SK-N-SH (cell line): ENCODE measurements at regions not wholly inside any gene's neighbourhood (a gene's known extent, or its start where the extent isn't known, plus 50 kb on each side); places are given as distances from the start of the nearest gene placed in this dataset.

Source experiments
- CTCF ChIA-PET: fragments of 300-600, 350-600 bp; formaldehyde crosslinking; extraction: SDS; loops from one replicate; lab custom pipeline; 2021; lab: Yijun Ruan, JAX
- POLR2A ChIA-PET: fragments of 350-600 bp; sonication (Branson Sonifier 250); formaldehyde crosslinking; extraction: SDS; loops from one replicate; lab custom pipeline; 2020; ENCODE audit warnings: antibody characterized with exemption, inconsistent platforms; lab: Yijun Ruan, JAX
- DNase-seq: peaks from one replicate; pipeline ENCODE4 v3.0.0; 2012
- H2AFZ ChIP-seq: fragments of 200-600 bp; sonication (generic); 2 replicates; pipeline ENCODE4 v1.8.1; 2016; ENCODE audit warnings: antibody characterized with exemption, mild to moderate bottlenecking, low read depth
- H3F3A ChIP-seq: fragments of 200-600 bp; sonication (generic); replicated peaks from 2 replicates; pipeline ENCODE3; 2016; ENCODE audit warnings: antibody characterized with exemption, mild to moderate bottlenecking; ENCODE audit not compliant: insufficient read depth
- H3K27ac ChIP-seq, 2 experiments: fragments of 200-500 bp in 1 of 2; fragments of 200-600 bp in 1 of 2; sonication (Bioruptor generic) in 1 of 2; sonication (generic), shearing (Covaris generic) in 1 of 2; 2 replicates each; pipeline versions ENCODE4 v1.5.1 to v1.6.1; 2014 to 2016; ENCODE audit warnings: low read depth in 2 of 2, inconsistent platforms in 1 of 2, low read length in 1 of 2, mild to moderate bottlenecking in 1 of 2, mixed read lengths in 1 of 2
- H3K27me3 ChIP-seq: fragments of 200-600 bp; sonication (generic), shearing (Covaris generic); 2 replicates; pipeline ENCODE4 v1.6.1; 2016; ENCODE audit warnings: mixed run types; ENCODE audit not compliant: insufficient read depth
- H3K36me3 ChIP-seq, 2 experiments: fragments of 200-500 bp in 1 of 2; fragments of 200-600 bp in 1 of 2; sonication (Bioruptor generic) in 1 of 2; sonication (generic) in 1 of 2; replicated peaks in 1 of 2; 2 replicates each; pipeline versions ENCODE3 to v1.5.1; 2014 to 2016; ENCODE audit warnings: low read length in 1 of 2, mild to moderate bottlenecking in 1 of 2; ENCODE audit not compliant: insufficient read depth in 2 of 2, control insufficient read depth in 1 of 2
- H3K4me1 ChIP-seq, 2 experiments: fragments of 200-500 bp in 1 of 2; fragments of 200-600 bp in 1 of 2; sonication (Bioruptor generic) in 1 of 2; sonication (generic), shearing (Covaris generic) in 1 of 2; 2 replicates each; pipeline versions ENCODE4 v1.5.1 to v1.6.1; 2014 to 2016; ENCODE audit warnings: low read depth in 1 of 2, low read length in 1 of 2, mixed run types in 1 of 2; ENCODE audit not compliant: insufficient read depth in 2 of 2, control insufficient read depth in 1 of 2
- H3K4me2 ChIP-seq: fragments of 200-600 bp; sonication (generic), shearing (Covaris generic); 2 replicates; pipeline ENCODE4 v1.6.1; 2017; ENCODE audit warnings: mixed run types
- H3K4me3 ChIP-seq, 2 experiments: fragments of 200-500 bp in 1 of 2; fragments of 200-600 bp in 1 of 2; sonication (Bioruptor generic) in 1 of 2; sonication (generic), shearing (Covaris generic) in 1 of 2; 2 replicates each; pipeline versions ENCODE4 v1.5.1 to v1.8.1; 2014 to 2016; ENCODE audit warnings: low read depth in 2 of 2, inconsistent platforms in 1 of 2, low read length in 1 of 2, mild to moderate bottlenecking in 1 of 2, mixed read lengths in 1 of 2, moderate library complexity in 1 of 2
- H3K79me2 ChIP-seq: fragments of 200-600 bp; sonication (generic); 2 replicates; pipeline ENCODE4 v1.8.1; 2017; ENCODE audit warnings: mild to moderate bottlenecking; ENCODE audit not compliant: insufficient read depth
- H3K9ac ChIP-seq: fragments of 200-600 bp; sonication (generic); 2 replicates; pipeline ENCODE4 v1.6.1; 2017; ENCODE audit warnings: mixed run types
- H3K9me2 ChIP-seq: fragments of 200-600 bp; sonication (generic); 2 replicates; pipeline ENCODE4 v1.6.1; 2017; ENCODE audit warnings: mixed run types
- H3K9me3 ChIP-seq: fragments of 200-600 bp; sonication (generic); 2 replicates; pipeline ENCODE4 v1.6.1; 2017; ENCODE audit warnings: mixed run types, mild to moderate bottlenecking, moderate library complexity
- H4K20me1 ChIP-seq: fragments of 200-600 bp; sonication (generic); 2 replicates; pipeline ENCODE4 v1.6.1; 2017; ENCODE audit warnings: mild to moderate bottlenecking, mixed run types; ENCODE audit not compliant: insufficient read depth
- ELF1 ChIP-seq: IDR thresholded peaks from 2 replicates; pipeline ENCODE4 v1.4.0; 2012
- EZH2phosphoT487 ChIP-seq: fragments of 200-600 bp; sonication (generic); IDR thresholded peaks from 2 replicates; pipeline ENCODE4 v1.6.1; 2017; ENCODE audit warnings: low read depth, mixed run types, mild to moderate bottlenecking, antibody characterized with exemption, moderate library complexity, borderline replicate concordance
- FOSL2 ChIP-seq: IDR thresholded peaks from 2 replicates; pipeline ENCODE4 v1.4.0; 2012; ENCODE audit warnings: low read depth, mild to moderate bottlenecking, moderate library complexity, borderline replicate concordance
- GABPA ChIP-seq: IDR thresholded peaks from 2 replicates; pipeline ENCODE4 v1.4.0; 2012; ENCODE audit warnings: low read depth, mild to moderate bottlenecking
- GATA2 ChIP-seq: sonication (generic); formaldehyde crosslinking; IDR thresholded peaks from 2 replicates; pipeline ENCODE4 v1.5.0; 2020; ENCODE audit warnings: mild to moderate bottlenecking, missing genetic modification reagents
- MEF2A ChIP-seq: IDR thresholded peaks from 2 replicates; pipeline ENCODE4 v1.4.0; 2012; ENCODE audit warnings: low read depth, borderline replicate concordance
- MXI1 ChIP-seq: IDR thresholded peaks from 2 replicates; pipeline ENCODE4 v1.6.1; 2012; ENCODE audit warnings: mild to moderate bottlenecking, low read depth, low read length, improper control_type of control experiment
- NFIC ChIP-seq: IDR thresholded peaks from 2 replicates; pipeline ENCODE4 v1.4.0; 2012; ENCODE audit warnings: borderline replicate concordance
- POLR2AphosphoS5 ChIP-seq: IDR thresholded peaks from 2 replicates; pipeline ENCODE4 v1.6.1; 2012; ENCODE audit warnings: low read depth, low read length
- RAD21 ChIP-seq: IDR thresholded peaks from 2 replicates; pipeline ENCODE4 v1.6.1; 2012; ENCODE audit warnings: mild to moderate bottlenecking, low read length
- RFX5 ChIP-seq: IDR thresholded peaks from 2 replicates; pipeline ENCODE4 v1.6.1; 2012; ENCODE audit warnings: mild to moderate bottlenecking, improper control_type of control experiment, low read length
- SMC3 ChIP-seq: IDR thresholded peaks from 2 replicates; pipeline ENCODE4 v1.6.1; 2012; ENCODE audit warnings: low read depth, low read length, improper control_type of control experiment
- TAF1 ChIP-seq: IDR thresholded peaks from 2 replicates; pipeline ENCODE4 v1.6.1; 2012; ENCODE audit warnings: low read depth, mild to moderate bottlenecking, low read length, moderate library complexity, borderline replicate concordance
- TEAD4 ChIP-seq: IDR thresholded peaks from 2 replicates; pipeline ENCODE4 v1.4.0; 2012; ENCODE audit warnings: mild to moderate bottlenecking, borderline replicate concordance; ENCODE audit not compliant: insufficient read depth
- YY1 ChIP-seq: IDR thresholded peaks from 2 replicates; pipeline ENCODE4 v1.4.0; 2012; ENCODE audit warnings: low read depth, mild to moderate bottlenecking
- WGBS: methylation state at CpG from one replicate; pipeline ENCODE4 v1.1.6; 2017; ENCODE audit warnings: low lambda C conversion rate; 5-methylcytosine and 5-hydroxymethylcytosine counted together
- TF ChIP-seq, protein P1 (sequence below): fragments of 150-350 bp; IDR thresholded peaks from 2 replicates; pipeline ENCODE4 v1.6.1; 2016; ENCODE audit warnings: mild to moderate bottlenecking, low read depth, low read length
- TF ChIP-seq, protein P2 (sequence below): IDR thresholded peaks from 2 replicates; pipeline ENCODE4; 2012
- TF ChIP-seq, protein P3 (sequence below): fragments of 200-600 bp; sonication (generic); IDR thresholded peaks from 2 replicates; pipeline ENCODE4 v1.6.1; 2017; ENCODE audit warnings: antibody characterized with exemption, mild to moderate bottlenecking, moderate library complexity
- TF ChIP-seq, protein P4 (sequence below): fragments of 150-350 bp; IDR thresholded peaks from 2 replicates; pipeline ENCODE4 v1.6.1; 2017; ENCODE audit warnings: antibody characterized with exemption, low read length, low read depth, borderline replicate concordance

DNA sequence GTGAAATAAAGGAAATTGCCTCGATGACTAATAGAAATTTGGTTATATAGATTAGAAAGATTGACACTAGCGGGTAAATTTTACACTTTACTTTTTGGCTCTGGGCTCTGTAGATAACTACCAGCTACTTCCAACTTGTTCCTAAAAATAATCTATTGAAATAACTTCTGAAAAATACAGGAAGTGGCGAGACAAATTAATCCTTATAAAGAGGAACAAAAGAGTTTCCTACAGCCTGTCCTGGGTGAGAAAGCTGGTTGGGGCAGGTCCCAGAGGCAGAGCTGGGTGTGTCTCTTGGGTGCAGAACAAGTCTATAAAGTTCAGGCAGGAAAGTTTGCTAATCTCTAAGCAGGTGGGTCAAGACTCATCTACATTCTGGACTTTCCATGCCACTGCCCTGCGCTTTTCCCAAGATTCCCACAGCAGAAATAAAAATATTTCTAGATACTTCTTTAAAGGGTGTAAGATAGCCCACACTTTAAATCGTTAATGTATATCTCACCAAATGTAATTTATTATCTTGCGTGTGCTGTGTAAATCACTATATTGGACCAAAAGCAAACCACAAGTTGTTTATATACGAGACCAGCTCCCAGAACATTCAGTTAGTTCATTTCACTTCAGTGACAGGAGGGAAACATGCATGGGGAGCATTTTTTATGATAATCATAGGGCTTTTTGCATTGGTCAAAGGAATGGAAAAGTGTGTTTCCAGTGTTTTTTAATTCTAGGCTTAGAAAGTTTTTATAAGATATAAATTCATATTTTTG, 70.1 kb upstream of the NRIP1 start:
- CTCF ChIA-PET = no interaction called here
- H3K9ac ChIP-seq = no peak overlapping the region
- no peak for TF ChIP-seq TAF1
- TF ChIP-seq, all 33 proteins: peak for 0
- DNase-seq = no peak
- Histone ChIP-seq H3K79me2 (no peaks in the 10 kb centered on the region), H3K27ac (no peak overlapping the region), H3K4me1 (no peaks in the 10 kb centered on the region), H3K27me3 (no peaks in the 10 kb centered on the region; the same call in 1 of the 2 replicates), H3K36me3 (no peaks in the 10 kb centered on the region), H3K9me3 (no peaks in the 10 kb centered on the region), H4K20me1 (no peaks in the 10 kb centered on the region), H2AFZ (no peak overlapping the region), H3K9me2 (no peaks in the 10 kb centered on the region), H3F3A (no peaks in the 10 kb centered on the region), H3K4me2 (no peak overlapping the region), H3K4me3 (no peak overlapping the region)
- WGBS = 10% methylated on average over 7 of the region's 7 CpGs
- POLR2A ChIA-PET = no interaction called here

DNA sequence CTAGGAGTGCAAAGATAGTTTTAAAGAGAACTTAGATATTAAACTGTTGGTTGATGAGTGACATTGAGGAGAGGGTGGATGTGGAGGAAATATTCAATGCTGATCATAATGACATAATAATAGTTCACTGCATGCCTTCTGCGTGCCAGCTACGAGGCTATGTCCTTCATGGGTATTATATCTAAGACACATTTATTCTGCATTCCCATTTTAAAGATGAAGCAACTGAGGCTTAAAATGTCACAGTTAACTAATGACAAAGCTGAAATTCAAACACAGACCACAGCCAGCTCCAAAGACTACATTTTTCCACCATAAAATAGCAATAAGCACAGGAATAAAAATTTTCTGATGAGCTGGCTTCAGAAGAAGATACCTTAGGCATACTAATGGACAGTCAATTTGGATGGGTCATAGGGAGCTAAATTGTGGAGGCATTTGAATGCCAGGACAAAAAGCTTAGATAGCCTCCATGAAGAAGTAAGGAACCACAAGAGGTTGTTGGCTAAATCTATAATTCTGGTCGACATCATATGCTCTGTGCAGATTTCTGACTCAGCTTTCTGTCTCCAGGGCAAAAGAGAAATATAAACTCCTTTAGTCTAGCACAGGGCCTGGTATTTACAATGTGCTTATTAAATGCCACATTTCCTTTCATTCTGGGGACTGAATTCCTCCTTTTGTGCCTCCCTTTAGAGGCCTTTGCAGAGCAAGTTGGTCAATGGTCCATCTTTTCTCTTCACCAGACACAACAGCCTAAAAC, 71.2 kb upstream of the NRIP1 start:
- ChIA-PET CTCF (no interaction called here), POLR2A (no interaction called here)
- H4K20me1 ChIP-seq = no peaks in the 10 kb centered on the region
- no peaks in the 10 kb centered on the region for H3K79me2 ChIP-seq
- DNase-seq = no peak
- no peak overlapping the region for H3K4me3 ChIP-seq
- no peaks in the 10 kb centered on the region; the same call in 1 of the 2 replicates for H3K27me3 ChIP-seq
- TF ChIP-seq FOSL2 (no peak), ELF1 (no peak), TEAD4 (no peak), RAD21 (no peak), NFIC (no peak), SMC3 (no peak), MXI1 (no peak), MEF2A (no peak), GABPA (no peak), RFX5 (no peak), GATA2 (CRISPR knock-in tag) (no peak), POLR2AphosphoS5 (no peak), YY1 (no peak), EZH2phosphoT487 (no peak)
- TF ChIP-seq, protein P1, sequence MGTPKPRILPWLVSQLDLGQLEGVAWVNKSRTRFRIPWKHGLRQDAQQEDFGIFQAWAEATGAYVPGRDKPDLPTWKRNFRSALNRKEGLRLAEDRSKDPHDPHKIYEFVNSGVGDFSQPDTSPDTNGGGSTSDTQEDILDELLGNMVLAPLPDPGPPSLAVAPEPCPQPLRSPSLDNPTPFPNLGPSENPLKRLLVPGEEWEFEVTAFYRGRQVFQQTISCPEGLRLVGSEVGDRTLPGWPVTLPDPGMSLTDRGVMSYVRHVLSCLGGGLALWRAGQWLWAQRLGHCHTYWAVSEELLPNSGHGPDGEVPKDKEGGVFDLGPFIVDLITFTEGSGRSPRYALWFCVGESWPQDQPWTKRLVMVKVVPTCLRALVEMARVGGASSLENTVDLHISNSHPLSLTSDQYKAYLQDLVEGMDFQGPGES = no peak
- TF ChIP-seq, protein P2, sequence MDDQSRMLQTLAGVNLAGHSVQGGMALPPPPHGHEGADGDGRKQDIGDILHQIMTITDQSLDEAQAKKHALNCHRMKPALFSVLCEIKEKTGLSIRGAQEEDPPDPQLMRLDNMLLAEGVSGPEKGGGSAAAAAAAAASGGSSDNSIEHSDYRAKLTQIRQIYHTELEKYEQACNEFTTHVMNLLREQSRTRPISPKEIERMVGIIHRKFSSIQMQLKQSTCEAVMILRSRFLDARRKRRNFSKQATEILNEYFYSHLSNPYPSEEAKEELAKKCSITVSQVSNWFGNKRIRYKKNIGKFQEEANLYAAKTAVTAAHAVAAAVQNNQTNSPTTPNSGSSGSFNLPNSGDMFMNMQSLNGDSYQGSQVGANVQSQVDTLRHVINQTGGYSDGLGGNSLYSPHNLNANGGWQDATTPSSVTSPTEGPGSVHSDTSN = no peak
- TF ChIP-seq, protein P3, sequence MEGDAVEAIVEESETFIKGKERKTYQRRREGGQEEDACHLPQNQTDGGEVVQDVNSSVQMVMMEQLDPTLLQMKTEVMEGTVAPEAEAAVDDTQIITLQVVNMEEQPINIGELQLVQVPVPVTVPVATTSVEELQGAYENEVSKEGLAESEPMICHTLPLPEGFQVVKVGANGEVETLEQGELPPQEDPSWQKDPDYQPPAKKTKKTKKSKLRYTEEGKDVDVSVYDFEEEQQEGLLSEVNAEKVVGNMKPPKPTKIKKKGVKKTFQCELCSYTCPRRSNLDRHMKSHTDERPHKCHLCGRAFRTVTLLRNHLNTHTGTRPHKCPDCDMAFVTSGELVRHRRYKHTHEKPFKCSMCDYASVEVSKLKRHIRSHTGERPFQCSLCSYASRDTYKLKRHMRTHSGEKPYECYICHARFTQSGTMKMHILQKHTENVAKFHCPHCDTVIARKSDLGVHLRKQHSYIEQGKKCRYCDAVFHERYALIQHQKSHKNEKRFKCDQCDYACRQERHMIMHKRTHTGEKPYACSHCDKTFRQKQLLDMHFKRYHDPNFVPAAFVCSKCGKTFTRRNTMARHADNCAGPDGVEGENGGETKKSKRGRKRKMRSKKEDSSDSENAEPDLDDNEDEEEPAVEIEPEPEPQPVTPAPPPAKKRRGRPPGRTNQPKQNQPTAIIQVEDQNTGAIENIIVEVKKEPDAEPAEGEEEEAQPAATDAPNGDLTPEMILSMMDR = no peak
- TF ChIP-seq, protein P4, sequence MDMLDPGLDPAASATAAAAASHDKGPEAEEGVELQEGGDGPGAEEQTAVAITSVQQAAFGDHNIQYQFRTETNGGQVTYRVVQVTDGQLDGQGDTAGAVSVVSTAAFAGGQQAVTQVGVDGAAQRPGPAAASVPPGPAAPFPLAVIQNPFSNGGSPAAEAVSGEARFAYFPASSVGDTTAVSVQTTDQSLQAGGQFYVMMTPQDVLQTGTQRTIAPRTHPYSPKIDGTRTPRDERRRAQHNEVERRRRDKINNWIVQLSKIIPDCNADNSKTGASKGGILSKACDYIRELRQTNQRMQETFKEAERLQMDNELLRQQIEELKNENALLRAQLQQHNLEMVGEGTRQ = no peak
- H2AFZ ChIP-seq = no peak overlapping the region
- no peaks in the 10 kb centered on the region for H3F3A ChIP-seq
- H3K27ac ChIP-seq = no peak overlapping the region
- no peaks in the 10 kb centered on the region for H3K4me1 ChIP-seq
- H3K9ac ChIP-seq = no peak overlapping the region
- H3K4me2 ChIP-seq = no peak overlapping the region
- WGBS = 10% methylated on average over 3 of the region's 3 CpGs
- H3K36me3 ChIP-seq = no peaks in the 10 kb centered on the region
- H3K9me2 ChIP-seq = no peaks in the 10 kb centered on the region
- no peaks in the 10 kb centered on the region for H3K9me3 ChIP-seq
